ENCODE measurements at regions not wholly inside any gene's neighbourhood (a gene's known extent, or its start where the extent isn't known, plus 50 kb on each side); places are given as distances from the start of the nearest gene placed in this dataset.

- no peak overlapping the region for H3K4me3 ChIP-seq
- TF ChIP-seq, protein P1, sequence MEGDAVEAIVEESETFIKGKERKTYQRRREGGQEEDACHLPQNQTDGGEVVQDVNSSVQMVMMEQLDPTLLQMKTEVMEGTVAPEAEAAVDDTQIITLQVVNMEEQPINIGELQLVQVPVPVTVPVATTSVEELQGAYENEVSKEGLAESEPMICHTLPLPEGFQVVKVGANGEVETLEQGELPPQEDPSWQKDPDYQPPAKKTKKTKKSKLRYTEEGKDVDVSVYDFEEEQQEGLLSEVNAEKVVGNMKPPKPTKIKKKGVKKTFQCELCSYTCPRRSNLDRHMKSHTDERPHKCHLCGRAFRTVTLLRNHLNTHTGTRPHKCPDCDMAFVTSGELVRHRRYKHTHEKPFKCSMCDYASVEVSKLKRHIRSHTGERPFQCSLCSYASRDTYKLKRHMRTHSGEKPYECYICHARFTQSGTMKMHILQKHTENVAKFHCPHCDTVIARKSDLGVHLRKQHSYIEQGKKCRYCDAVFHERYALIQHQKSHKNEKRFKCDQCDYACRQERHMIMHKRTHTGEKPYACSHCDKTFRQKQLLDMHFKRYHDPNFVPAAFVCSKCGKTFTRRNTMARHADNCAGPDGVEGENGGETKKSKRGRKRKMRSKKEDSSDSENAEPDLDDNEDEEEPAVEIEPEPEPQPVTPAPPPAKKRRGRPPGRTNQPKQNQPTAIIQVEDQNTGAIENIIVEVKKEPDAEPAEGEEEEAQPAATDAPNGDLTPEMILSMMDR (IDR thresholded peaks at IDR 0.05) = no peak
- no peak for TF ChIP-seq POLR2A (IDR thresholded peaks at IDR 0.05)
- intact Hi-C loops (cut with DNase I; ENCODE audit: low total_unique reads) = no loop called here
- no peak for DNase-seq
- no peak overlapping the region for H3K27ac ChIP-seq
- no peaks in the 10 kb centered on the region for H3K4me1 ChIP-seq
- no peaks in the 10 kb centered on the region for H3K36me3 ChIP-seq (ENCODE audit: low read depth, missing control alignments)
- H3K27me3 ChIP-seq = no peaks in the 10 kb centered on the region
- WGBS, 2 donors = 68 to 79% methylated on average over 3 of the region's 3 CpGs
- no peaks in the 10 kb centered on the region for H3K9me3 ChIP-seq
Observed at GRCh38 chr3:144252896-144253295, 281.3 kb downstream of the DIPK2A start.

DNA sequence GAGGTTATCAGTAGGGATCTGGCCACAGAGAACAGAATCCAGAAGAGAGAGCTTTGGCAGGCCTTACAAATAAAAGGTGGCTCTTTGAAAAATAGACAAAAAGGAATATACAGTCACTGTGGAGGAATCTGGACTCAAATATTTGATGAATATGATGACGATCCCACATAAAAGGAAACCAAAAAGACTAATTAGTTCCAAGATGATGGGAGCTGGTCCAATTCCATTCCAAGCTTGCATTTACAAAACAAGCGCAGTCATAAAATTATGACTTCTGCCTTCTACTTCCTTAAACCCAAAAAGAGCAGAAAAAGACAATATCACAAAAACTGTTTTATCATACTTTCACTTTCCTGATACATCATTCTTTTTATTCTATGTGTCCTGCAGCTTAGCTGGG, 285.8 kb downstream of the DIPK2A start:
- no peaks in the 10 kb centered on the region for H3K9me3 ChIP-seq
- no peak for TF ChIP-seq POLR2A (IDR thresholded peaks at IDR 0.05)
- TF ChIP-seq, protein P1 (IDR thresholded peaks at IDR 0.05) = no peak
- no peak overlapping the region for H3K27ac ChIP-seq
- H3K4me3 ChIP-seq = no peak overlapping the region
- WGBS, 2 donors = 57 to 82% methylated on average over 2 of the region's 2 CpGs
- H3K27me3 ChIP-seq = no peaks in the 10 kb centered on the region
- no peaks in the 10 kb centered on the region for H3K4me1 ChIP-seq
- no peaks in the 10 kb centered on the region for H3K36me3 ChIP-seq (ENCODE audit: low read depth, missing control alignments)
- DNase-seq = no peak
- intact Hi-C loops (cut with DNase I; ENCODE audit: low total_unique reads) = no loop called here

DNA sequence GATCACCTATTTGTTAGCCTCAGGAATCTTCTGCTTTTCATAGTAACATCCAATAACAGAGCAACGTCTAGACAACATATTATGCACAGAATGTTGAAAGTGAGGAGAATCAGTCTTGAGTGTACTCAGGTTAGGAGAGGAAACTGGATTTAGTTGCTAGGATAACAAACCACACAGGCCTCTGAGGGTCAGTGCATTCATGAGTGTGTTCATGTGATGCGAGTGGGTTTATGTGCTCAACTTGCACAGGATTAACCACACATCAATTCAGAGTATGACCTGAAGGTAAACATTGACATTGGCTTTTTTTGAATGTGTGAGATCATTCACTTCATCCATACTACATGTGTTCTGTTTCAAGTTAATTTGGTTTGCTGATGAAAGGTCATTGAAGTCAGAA, 287.6 kb downstream of the DIPK2A start:
- no peaks in the 10 kb centered on the region for H3K9me3 ChIP-seq
- no peak overlapping the region for H3K27ac ChIP-seq
- DNase-seq = no peak
- H3K27me3 ChIP-seq = no peaks in the 10 kb centered on the region
- intact Hi-C loops (cut with DNase I; ENCODE audit: low total_unique reads) = no loop called here
- no peak overlapping the region for H3K4me3 ChIP-seq
- H3K4me1 ChIP-seq = no peaks in the 10 kb centered on the region
- no peaks in the 10 kb centered on the region for H3K36me3 ChIP-seq (ENCODE audit: low read depth, missing control alignments)
- TF ChIP-seq, protein P1 (IDR thresholded peaks at IDR 0.05) = no peak
- TF ChIP-seq POLR2A (IDR thresholded peaks at IDR 0.05) = no peak
- 87 to 96% methylated on average over 2 of the region's 2 CpGs for WGBS, 2 donors

DNA sequence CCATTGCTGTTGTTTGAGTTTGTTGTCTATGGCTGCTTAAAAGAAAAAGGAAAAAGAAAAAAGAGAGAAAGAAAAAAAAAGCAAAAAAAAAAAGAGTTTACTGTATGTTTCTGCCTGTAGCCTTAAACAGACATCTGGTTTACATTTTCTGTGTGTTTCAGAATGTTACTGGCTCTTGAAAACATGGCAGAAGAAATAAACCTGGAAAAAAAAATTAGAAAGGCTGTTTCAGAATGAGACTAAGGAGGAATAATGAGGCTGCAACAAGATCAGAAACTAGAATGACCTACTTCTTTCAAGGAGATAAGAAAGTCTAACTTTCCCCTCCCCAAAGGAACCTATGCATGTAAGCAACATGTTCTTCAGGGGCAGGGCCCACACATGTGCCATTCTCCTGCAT, 292.1 kb downstream of the DIPK2A start:
- no peaks in the 10 kb centered on the region for H3K9me3 ChIP-seq
- DNase-seq = no peak

GRCh38 chr3:144264350-144264749, 292.7 kb downstream of the DIPK2A start:
- Histone ChIP-seq H3K27me3 (no peaks in the 10 kb centered on the region), H3K4me3 (no peak overlapping the region), H3K36me3 (ENCODE audit: low read depth, missing control alignments) (no peaks in the 10 kb centered on the region), H3K9me3 (no peaks in the 10 kb centered on the region), H3K27ac (no peak overlapping the region), H3K4me1 (no peaks in the 10 kb centered on the region)
- intact Hi-C loops (cut with DNase I; ENCODE audit: low total_unique reads) = no loop called here
- no peak for TF ChIP-seq POLR2A (IDR thresholded peaks at IDR 0.05)
- TF ChIP-seq, protein P1 (IDR thresholded peaks at IDR 0.05) = no peak
- 89 to 96% methylated on average over 3 of the region's 3 CpGs for WGBS, 2 donors
- no peak for DNase-seq

More for the DNA sequence above, 292.1 kb downstream of the DIPK2A start:
- no peaks in the 10 kb centered on the region for H3K4me1 ChIP-seq
- H3K27me3 ChIP-seq = no peaks in the 10 kb centered on the region
- TF ChIP-seq POLR2A (IDR thresholded peaks at IDR 0.05) = no peak
- TF ChIP-seq, protein P1 (IDR thresholded peaks at IDR 0.05) = no peak
- intact Hi-C loops (cut with DNase I; ENCODE audit: low total_unique reads) = no loop called here
- H3K4me3 ChIP-seq = no peak overlapping the region
- no peak overlapping the region for H3K27ac ChIP-seq
- H3K36me3 ChIP-seq (ENCODE audit: low read depth, missing control alignments) = no peaks in the 10 kb centered on the region
